ENCODE measurements at regions not wholly inside any gene's neighbourhood (a gene's known extent, or its start where the extent isn't known, plus 50 kb on each side); places are given as distances from the start of the nearest gene placed in this dataset.

DNA sequence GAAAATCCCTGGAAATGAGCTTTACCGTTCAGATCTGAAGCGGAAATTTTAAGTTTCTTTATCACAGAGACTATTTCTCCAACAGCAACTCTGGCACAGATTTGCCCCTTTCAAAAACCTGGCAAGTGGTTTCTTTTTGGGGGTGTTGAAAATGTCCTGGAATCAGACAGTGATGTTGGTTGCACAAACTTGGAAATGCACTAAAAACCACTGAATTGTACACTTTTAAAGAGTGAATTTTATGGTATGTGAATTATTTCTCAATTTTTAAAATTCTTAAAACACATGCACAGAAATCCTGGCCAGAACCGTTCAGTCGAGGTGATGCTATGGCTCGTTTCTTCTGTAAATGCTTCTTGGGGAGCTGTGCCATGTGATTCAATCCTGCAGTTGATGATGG, 121.2 kb upstream of the RBPJ start:
- intact Hi-C loops (cut with micrococcal nuclease; ENCODE audit: unreplicated experiment) = no loop called here
- H3K9me3 Mint-ChIP-seq (ENCODE audit: unreplicated experiment) = no peaks in the 10 kb centered on the region
- H3K9me3 ChIP-seq = no peaks in the 10 kb centered on the region
- no peak overlapping the region for H3K4me3 ChIP-seq (ENCODE audit: low read depth, low read length)
- no peaks in the 10 kb centered on the region for H3K36me3 Mint-ChIP-seq (ENCODE audit: insufficient read depth, unreplicated experiment)
- ChIA-PET POLR2A (no interaction called here), CTCF (interaction anchor here (0.7 kb wide), 1 partner anchor 28 kb away, joined by 3 read pairs; no protein-coding TSS in a partner anchor)
- DNase-seq = no peak
- no peaks in the 10 kb centered on the region for H3K36me3 ChIP-seq (ENCODE audit: control insufficient read depth, insufficient read depth, low read length)
- no TSS peak for BruUV-seq (replicated peaks)
- peaks cover 13% of the 10 kb centered on the region for H3K27me3 Mint-ChIP-seq (ENCODE audit: insufficient read depth, unreplicated experiment)
- no peaks in the 10 kb centered on the region for H3K4me1 Mint-ChIP-seq (ENCODE audit: low read depth, unreplicated experiment)
- H3K27ac Mint-ChIP-seq (ENCODE audit: unreplicated experiment) = no peak overlapping the region
- TF ChIP-seq, protein P1, sequence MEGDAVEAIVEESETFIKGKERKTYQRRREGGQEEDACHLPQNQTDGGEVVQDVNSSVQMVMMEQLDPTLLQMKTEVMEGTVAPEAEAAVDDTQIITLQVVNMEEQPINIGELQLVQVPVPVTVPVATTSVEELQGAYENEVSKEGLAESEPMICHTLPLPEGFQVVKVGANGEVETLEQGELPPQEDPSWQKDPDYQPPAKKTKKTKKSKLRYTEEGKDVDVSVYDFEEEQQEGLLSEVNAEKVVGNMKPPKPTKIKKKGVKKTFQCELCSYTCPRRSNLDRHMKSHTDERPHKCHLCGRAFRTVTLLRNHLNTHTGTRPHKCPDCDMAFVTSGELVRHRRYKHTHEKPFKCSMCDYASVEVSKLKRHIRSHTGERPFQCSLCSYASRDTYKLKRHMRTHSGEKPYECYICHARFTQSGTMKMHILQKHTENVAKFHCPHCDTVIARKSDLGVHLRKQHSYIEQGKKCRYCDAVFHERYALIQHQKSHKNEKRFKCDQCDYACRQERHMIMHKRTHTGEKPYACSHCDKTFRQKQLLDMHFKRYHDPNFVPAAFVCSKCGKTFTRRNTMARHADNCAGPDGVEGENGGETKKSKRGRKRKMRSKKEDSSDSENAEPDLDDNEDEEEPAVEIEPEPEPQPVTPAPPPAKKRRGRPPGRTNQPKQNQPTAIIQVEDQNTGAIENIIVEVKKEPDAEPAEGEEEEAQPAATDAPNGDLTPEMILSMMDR (IDR thresholded peaks at IDR 0.05; ENCODE audit: insufficient read depth in 1 of 2, low read depth in 1 of 2, low read length in 1 of 2, severe bottlenecking in 1 of 2, unreplicated experiment in 1 of 2) = no peak
- no peaks in the 10 kb centered on the region for H3K27me3 ChIP-seq (replicated peaks; ENCODE audit: control insufficient read depth, insufficient read depth, low read length)
- H3K4me1 ChIP-seq = no peaks in the 10 kb centered on the region
- no peak overlapping the region for H3K4me3 Mint-ChIP-seq (ENCODE audit: unreplicated experiment)

DNA sequence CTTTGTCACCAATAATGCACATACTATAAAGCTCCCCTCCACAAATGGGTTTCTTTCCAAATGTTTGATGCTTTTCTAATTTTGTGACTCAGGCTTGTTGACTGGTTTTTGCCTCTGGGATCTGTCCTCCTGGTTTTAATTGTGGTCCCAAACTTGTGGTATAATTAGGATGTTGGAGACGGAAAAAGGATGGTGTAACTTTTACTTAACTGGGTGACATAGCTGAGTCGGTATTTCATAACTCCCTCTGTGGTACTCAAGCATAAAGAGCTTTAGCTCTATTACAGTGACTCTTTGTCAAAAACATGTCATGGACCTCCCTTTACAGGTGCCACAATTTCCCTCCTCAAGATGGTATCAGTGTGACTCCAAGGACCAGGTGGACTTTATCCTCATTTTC, 119.7 kb upstream of the RBPJ start:
- H3K27ac Mint-ChIP-seq (ENCODE audit: unreplicated experiment) = no peak overlapping the region

DNA sequence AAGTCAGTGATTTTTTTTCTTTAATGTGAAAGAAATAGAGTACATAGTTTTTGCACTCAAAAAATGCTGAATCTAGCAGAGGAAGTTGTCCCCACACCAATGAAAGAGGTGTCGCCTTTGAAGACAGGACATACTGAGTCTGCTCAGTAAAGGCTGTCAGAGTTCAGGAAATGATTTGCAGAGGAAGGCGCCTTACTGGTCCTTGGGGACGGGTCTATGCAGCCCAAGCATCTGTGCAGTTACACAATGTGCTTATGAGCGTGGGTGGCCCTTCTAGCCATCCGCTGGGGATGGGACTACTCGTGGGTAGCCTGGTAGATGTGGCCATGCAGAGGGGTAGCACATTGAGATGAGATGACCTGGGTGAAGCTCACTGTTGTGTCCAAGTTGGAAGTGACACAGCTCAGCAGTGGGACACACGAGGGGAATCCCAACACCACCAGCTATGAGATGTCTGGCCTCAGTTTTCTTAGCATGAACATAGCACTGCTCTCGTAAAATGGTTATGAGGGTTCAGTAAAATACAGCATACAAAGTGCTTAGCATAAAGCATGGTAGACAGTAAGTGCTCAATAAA, 116.5 kb upstream of the RBPJ start:
- CTCF ChIA-PET = no interaction called here

More for the DNA sequence above, 119.7 kb upstream of the RBPJ start:
- no peak for DNase-seq
- ChIA-PET POLR2A (no interaction called here), CTCF (no interaction called here)
- Mint-ChIP-seq H3K36me3 (ENCODE audit: insufficient read depth, unreplicated experiment) (no peaks in the 10 kb centered on the region), H3K4me1 (ENCODE audit: low read depth, unreplicated experiment) (no peaks in the 10 kb centered on the region), H3K4me3 (ENCODE audit: unreplicated experiment) (no peak overlapping the region), H3K27me3 (ENCODE audit: insufficient read depth, unreplicated experiment) (peaks cover 13% of the 10 kb centered on the region), H3K9me3 (ENCODE audit: unreplicated experiment) (no peaks in the 10 kb centered on the region)
- BruUV-seq (replicated peaks) = no TSS peak
- H3K4me1 ChIP-seq = no peaks in the 10 kb centered on the region
- TF ChIP-seq, protein P1 (IDR thresholded peaks at IDR 0.05; ENCODE audit: insufficient read depth in 1 of 2, low read depth in 1 of 2, low read length in 1 of 2, severe bottlenecking in 1 of 2, unreplicated experiment in 1 of 2) = no peak
- H3K9me3 ChIP-seq = no peaks in the 10 kb centered on the region
- no peaks in the 10 kb centered on the region for H3K36me3 ChIP-seq (ENCODE audit: control insufficient read depth, insufficient read depth, low read length)
- H3K27me3 ChIP-seq (replicated peaks; ENCODE audit: control insufficient read depth, insufficient read depth, low read length) = no peaks in the 10 kb centered on the region
- intact Hi-C loops (cut with micrococcal nuclease; ENCODE audit: unreplicated experiment) = no loop called here
- no peak overlapping the region for H3K4me3 ChIP-seq (ENCODE audit: low read depth, low read length)

More for the DNA sequence above, 116.5 kb upstream of the RBPJ start:
- DNase-seq = no peak
- no peaks in the 10 kb centered on the region for H3K27me3 ChIP-seq (replicated peaks; ENCODE audit: control insufficient read depth, insufficient read depth, low read length)
- intact Hi-C loops (cut with micrococcal nuclease; ENCODE audit: unreplicated experiment) = no loop called here
- no peak overlapping the region for H3K27ac Mint-ChIP-seq (ENCODE audit: unreplicated experiment)
- H3K9me3 ChIP-seq = no peaks in the 10 kb centered on the region
- H3K4me3 ChIP-seq (ENCODE audit: low read depth, low read length) = no peak overlapping the region
- TF ChIP-seq, protein P1 (IDR thresholded peaks at IDR 0.05; ENCODE audit: insufficient read depth in 1 of 2, low read depth in 1 of 2, low read length in 1 of 2, severe bottlenecking in 1 of 2, unreplicated experiment in 1 of 2) = no peak
- BruUV-seq (replicated peaks) = no TSS peak
- POLR2A ChIA-PET = no interaction called here
- no peaks in the 10 kb centered on the region for H3K4me1 Mint-ChIP-seq (ENCODE audit: low read depth, unreplicated experiment)
- no peaks in the 10 kb centered on the region for H3K4me1 ChIP-seq
- no peaks in the 10 kb centered on the region for H3K36me3 ChIP-seq (ENCODE audit: control insufficient read depth, insufficient read depth, low read length)
- H3K27me3 Mint-ChIP-seq (ENCODE audit: insufficient read depth, unreplicated experiment) = peaks cover 16% of the 10 kb centered on the region
- no peaks in the 10 kb centered on the region for H3K9me3 Mint-ChIP-seq (ENCODE audit: unreplicated experiment)
- H3K4me3 Mint-ChIP-seq (ENCODE audit: unreplicated experiment) = no peak overlapping the region
- H3K36me3 Mint-ChIP-seq (ENCODE audit: insufficient read depth, unreplicated experiment) = no peaks in the 10 kb centered on the region
